ENCODE measurements at regions not wholly inside any gene's neighbourhood (a gene's known extent, or its start where the extent isn't known, plus 50 kb on each side); places are given as distances from the start of the nearest gene placed in this dataset.

GRCh38 chr18:54035927-54036326, 188.5 kb downstream of the MBD2 start:
- TF ChIP-seq CTCF (IDR thresholded peaks at IDR 0.05) (no peak), POLR2A (IDR thresholded peaks at IDR 0.05) (no peak)
